ENCODE measurements at regions not wholly inside any gene's neighbourhood (a gene's known extent, or its start where the extent isn't known, plus 50 kb on each side); places are given as distances from the start of the nearest gene placed in this dataset.

GRCh38 chr10:84943541-84943940 is 615.2 kb downstream of the CCSER2 start:
- TF ChIP-seq CTCF (IDR thresholded peaks at IDR 0.05; ENCODE audit: extremely low read depth, missing control alignments): no peak
- DNase-seq (ENCODE audit: low spot score): no peak

GRCh38 chr10:84944187-84944586 is 615.8 kb downstream of the CCSER2 start:
- DNase-seq (ENCODE audit: low spot score): no peak
- no peak for TF ChIP-seq CTCF (IDR thresholded peaks at IDR 0.05; ENCODE audit: extremely low read depth, missing control alignments)

- DNase-seq (ENCODE audit: low spot score): no peak
- TF ChIP-seq CTCF (IDR thresholded peaks at IDR 0.05; ENCODE audit: extremely low read depth, missing control alignments): no peak
Observed at GRCh38 chr10:84945791-84946190, 617.4 kb downstream of the CCSER2 start.

GRCh38 chr10:84946904-84947303 is 618.5 kb downstream of the CCSER2 start:
- no peak for DNase-seq (ENCODE audit: low spot score)
- no peak for TF ChIP-seq CTCF (IDR thresholded peaks at IDR 0.05; ENCODE audit: extremely low read depth, missing control alignments)

- no peak for DNase-seq (ENCODE audit: low spot score)
- no peak for TF ChIP-seq CTCF (IDR thresholded peaks at IDR 0.05; ENCODE audit: extremely low read depth, missing control alignments)
Observed at GRCh38 chr10:84948644-84949043, 620.3 kb downstream of the CCSER2 start.

GRCh38 chr10:84951616-84952015 is 623.2 kb downstream of the CCSER2 start:
- no peak for TF ChIP-seq CTCF (IDR thresholded peaks at IDR 0.05; ENCODE audit: extremely low read depth, missing control alignments)
- no peak for DNase-seq (ENCODE audit: low spot score)

- TF ChIP-seq CTCF (IDR thresholded peaks at IDR 0.05; ENCODE audit: extremely low read depth, missing control alignments): no peak
Observed at GRCh38 chr10:84957427-84957826, 629.0 kb downstream of the CCSER2 start.

More at GRCh38 chr10:84957427-84957826, 629.0 kb downstream of the CCSER2 start:
- no peak for DNase-seq (ENCODE audit: low spot score)

All from GM20000 (cell line).